Activated T-helper 1 cell treated with anti-CD3 and anti-CD28 coated beads, Interleukin-2, amount 50 U/mL, for 16 hours (primary cell): ENCODE measurements at regions not wholly inside any gene's neighbourhood (a gene's known extent, or its start where the extent isn't known, plus 50 kb on each side); places are given as distances from the start of the nearest gene placed in this dataset.
"Not testable (repeated sequence)": the region's sequence is repeated elsewhere in the genome, so short reads cannot be mapped to it uniquely, and the experiment has no call there.

Source experiments
- DNase-seq, 2 donors: peaks; one replicate each; pipeline ENCODE4 v3.0.0-alpha.2; 2020; ENCODE audit warnings: low read depth in 1 of 2, low spot score in 1 of 2

GRCh38 chr1:204780630-204781029, 90.0 kb upstream of the NFASC start:
- DNase-seq: no peak

GRCh38 chr1:204782118-204782700, 88.5 kb upstream of the NFASC start:
- DNase-seq: no peak

GRCh38 chr1:204785023-204785422, 85.6 kb upstream of the NFASC start:
- DNase-seq: not testable (repeated sequence)

GRCh38 chr1:204788470-204788869, 82.2 kb upstream of the NFASC start:
- no peak for DNase-seq

DNA sequence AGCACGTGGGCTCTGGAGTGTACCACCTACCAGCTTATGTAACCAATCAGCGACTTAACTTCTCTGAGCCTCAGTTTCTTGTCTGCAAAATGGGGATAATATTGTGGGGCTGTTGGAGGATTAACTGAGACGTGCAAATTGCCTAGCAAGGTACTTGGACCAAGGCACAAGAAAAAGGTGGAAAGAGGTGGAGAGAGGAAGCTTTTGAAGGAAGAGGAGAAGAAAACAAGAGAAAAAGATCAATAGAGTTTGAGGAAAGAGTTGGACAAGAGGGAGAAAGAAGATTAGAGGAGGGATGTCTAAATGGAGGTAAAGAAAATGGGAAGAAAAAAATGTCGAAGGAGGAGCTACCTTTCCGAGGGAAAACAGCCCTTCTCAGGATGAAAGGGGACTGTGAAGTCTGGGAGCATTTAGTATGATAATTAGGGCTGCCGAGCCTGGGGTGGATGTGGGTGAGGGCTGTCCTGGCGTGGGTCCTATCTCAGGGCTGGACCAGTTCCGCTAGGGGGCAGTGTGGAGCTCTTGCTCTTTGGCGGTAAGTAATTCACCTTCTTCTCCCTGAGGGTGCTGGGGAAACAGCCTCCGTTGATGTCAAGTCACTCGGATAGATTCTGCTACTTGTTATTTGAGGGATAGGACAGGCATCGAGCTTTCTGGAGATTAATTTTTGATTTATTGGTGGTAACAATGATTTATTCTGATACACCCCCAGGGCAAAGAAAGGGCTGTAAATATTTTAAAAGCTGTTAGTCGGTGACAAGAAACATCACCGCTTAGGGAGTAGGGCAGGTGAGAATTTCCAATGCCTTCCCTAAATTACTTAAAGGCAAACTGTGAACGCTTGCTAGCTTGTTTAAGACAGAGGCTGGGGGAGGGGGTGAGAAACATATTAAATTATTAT, 79.0 kb upstream of the NFASC start:
- DNase-seq: peak; percentile 59 to 78

DNA sequence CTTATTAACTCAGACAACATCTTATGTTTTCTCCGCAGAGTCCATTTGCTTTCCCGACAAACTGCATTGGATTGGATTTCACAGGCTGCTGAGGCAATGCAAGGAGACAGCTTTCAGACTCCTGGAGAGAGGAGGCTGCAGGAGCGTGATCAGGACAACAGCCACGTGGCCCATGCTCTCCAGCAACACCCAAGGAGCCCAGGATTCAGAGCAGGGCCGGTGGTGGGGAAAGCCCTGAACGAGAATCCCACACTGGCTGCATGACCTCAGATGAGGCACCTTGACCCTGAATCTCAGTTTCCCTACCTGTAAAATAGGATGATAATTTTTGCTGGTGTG, 78.3 kb upstream of the NFASC start:
- DNase-seq: no peak

DNA sequence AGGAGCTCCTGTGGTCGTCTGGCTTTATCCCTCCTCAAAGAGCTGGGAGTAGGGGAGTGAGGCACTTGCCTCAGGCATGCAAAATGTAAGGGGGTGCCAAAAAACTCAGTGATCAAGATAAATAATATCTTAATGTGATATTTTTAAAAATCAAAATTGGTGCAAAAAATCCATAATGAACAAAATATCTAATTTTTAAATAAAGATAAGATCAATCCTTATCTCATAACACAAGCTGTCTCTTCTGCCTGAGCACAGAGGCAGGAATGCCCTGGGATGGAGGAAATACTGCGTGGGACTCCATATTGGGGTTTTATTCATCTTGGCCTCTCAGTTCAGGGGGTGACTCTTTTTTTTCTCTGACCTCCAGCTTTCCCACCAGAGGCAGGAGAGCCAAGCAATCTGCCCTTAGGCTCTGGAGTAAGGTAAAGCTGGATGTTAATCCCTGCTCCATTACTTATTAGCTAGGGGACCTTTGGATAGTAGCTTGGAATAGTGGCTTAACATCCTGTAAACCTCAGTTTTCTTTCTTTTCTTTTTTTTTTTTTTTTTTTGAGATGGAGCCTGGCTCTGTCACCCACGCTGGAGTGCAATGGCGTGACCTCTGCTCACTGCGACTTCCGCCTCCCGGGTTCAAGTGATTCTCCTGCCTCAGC, 77.3 kb upstream of the NFASC start:
- DNase-seq: no peak

DNA sequence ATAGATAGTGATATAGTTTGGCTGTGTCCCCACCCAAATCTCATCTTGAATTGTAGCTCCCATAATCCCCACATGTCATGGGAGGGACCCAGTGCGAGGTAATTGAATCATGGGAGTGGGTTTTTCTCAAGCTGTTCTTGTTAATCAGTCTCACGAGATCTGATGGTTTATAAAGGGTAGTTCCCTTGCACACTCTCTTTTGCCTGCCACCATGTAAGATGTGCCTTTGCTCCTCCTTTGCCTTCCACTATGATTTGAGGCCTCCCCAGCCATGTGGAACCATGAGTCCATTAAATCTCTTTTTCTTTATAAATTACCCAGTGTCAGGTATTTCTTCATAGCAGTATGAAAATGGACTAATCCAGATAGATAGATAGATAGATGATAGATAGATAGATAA, 73.8 kb upstream of the NFASC start:
- not testable (repeated sequence) for DNase-seq

- DNase-seq: no peak
Measured at GRCh38 chr1:204797401-204797800, 73.3 kb upstream of the NFASC start.

GRCh38 chr1:204799630-204800029, 71.0 kb upstream of the NFASC start:
- DNase-seq: no peak

- no peak for DNase-seq
Measured at GRCh38 chr1:204801211-204801610, 69.5 kb upstream of the NFASC start.

DNA sequence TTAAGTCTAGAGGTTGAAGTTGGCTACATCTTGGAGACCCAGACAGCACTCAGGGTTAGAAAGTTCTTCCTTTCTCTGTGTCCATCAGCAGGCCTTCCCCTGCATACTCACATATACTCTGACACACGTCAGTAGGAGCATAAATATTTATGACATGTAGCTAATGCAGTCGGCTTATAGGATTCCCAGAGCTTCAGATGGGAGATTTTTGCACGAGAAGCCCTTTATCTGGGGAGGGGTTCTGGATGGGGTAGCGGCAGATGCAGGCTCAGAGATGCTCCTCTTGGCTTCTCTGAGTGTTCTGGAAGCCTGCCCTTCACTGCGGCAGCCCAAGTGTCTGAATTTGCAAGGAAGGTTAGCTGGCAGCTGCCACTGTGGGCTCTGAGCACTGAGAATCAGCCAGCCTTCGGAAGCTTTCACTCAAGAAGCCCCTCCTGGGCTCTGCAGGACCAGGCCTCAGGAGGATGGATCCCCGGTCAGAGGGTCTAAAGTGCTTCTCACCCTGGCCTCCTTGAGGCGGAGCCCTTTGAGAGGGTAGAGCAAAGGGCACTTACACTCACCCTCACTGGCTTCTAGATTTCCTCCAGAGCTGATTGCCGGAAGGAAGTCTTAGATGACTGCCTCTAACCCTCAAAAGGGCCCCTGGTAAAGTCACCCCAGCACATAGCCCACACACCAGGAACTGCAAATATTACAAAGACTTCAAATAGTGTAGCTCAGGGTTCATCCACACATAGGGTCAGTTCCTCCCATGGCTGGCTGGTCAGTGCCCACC, 68.1 kb upstream of the NFASC start:
- DNase-seq: no peak

DNA sequence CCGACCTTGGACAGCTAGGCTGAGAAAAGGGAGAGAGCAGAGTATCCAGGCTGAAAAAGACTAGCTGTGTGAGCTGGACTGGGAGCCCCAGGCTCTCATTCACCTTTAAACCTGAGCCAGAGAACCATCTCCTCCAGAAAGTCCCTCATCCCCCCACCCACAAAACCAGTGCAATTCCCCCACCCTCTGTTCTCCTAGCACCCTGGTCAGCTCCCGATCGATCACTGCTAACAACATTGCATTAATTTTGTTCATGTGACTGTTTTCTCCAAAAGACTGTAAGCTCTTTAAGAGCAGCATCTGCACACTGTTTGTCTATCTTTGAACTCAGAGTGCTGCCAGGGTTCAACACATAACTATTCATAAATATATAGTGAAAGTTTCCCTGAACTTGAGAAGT, 67.1 kb upstream of the NFASC start:
- DNase-seq: no peak

- peak; percentile 59 to 71 for DNase-seq
Measured at GRCh38 chr1:204806943-204807687, 63.5 kb upstream of the NFASC start.

- no peak for DNase-seq
Measured at GRCh38 chr1:204809488-204809887, 61.2 kb upstream of the NFASC start.

DNA sequence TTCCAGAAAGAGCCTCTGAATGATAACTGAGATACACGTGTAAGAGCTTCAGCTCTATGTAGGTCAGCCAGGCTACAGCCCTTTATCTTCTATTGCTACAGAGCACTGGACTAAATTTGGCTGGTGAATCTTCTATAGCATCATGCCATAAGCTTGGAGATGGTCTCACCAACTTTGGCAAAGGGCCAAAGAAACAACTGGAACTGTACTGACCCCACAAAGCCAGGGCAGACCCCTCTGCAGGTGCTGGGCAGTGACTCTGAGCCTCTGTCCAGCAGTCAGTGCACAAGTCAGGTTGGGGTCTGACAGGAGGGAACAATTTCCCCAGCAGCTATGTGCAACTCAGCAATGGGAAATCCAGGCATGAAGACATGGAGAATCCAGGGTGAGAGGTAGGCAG, 57.8 kb upstream of the NFASC start:
- no peak for DNase-seq

GRCh38 chr1:204813522-204813921, 57.1 kb upstream of the NFASC start:
- DNase-seq: no peak

DNA sequence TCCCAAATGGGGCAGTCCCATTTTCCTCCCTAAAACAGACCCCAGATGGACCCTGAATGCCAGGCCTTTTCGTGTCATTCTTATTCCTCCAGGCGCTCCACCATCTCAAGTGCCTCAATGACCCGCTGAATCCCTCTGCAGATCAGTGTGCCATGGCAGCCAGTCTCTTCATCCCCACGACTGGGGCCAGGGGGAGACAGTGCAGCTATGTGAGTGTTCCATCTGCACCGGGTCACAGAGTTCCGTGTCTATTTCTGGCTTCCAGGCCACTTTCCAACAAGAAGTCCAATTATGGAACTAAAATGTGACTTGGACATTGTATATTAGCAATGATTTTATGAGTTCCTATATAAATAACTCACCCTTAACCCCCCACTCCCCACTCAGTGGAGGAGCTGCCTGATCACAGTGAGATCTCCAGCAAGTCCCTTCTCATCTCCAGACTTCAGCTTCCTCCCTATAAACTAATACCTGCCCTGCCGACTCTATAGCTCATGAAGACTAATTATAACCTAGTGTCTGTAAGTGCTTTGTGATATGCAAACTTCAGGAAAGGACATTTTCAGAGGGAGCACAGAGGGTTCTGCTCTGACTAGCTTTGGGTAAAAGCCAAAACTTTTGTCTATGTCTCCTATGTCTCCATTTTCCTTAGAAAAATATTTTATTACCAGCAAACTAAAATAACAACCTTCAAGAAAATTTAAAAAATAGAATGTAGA, 56.3 kb upstream of the NFASC start:
- no peak for DNase-seq

DNA sequence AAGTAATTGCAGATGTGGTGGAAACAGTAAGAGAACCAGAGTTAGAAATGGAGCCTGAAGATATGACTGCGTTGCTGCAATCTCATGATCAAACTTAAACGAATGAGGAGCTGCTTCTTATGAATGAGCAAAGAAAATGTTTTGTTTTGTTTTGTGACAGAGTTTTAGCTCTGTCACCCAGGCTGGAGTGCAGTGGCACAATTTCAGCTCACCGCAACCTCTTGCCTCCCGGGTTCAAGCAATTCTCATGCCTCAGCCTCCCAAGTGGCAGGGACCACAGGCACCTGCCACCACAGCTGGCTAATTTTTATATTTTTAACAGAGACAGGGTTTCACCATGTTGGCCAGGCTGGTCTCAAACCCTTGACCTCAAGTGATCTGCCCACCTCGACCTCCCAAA, 53.3 kb upstream of the NFASC start:
- no peak for DNase-seq

DNA sequence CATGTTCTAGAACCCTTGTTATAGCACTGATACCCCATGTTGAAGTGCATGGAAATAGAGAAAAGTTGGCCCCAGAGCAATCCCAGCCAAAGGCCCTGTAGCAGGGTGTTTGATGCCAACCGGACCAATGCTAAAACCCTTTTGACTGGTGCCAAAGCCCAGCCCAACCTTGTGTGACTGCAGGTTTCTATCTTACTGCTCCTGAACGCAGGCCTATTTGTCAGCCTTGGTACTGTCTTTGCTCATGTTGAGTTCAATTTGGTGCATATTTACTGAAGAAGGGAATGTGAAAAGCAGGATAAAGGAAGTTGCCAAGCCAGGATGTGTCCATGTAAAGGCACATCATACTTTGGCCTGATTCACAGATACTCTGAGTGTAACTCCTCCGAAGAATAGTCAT, 51.7 kb upstream of the NFASC start:
- no peak for DNase-seq
